ENCODE measurements at regions not wholly inside any gene's neighbourhood (a gene's known extent, or its start where the extent isn't known, plus 50 kb on each side); places are given as distances from the start of the nearest gene placed in this dataset.
A peak's percentile ranks its signal among the peaks of the same experiment; 100 is the strongest.

GRCh38 chr3:193829781-193830180 is 236.8 kb downstream of the OPA1 start:
- DNase-seq, result no peak

DNA sequence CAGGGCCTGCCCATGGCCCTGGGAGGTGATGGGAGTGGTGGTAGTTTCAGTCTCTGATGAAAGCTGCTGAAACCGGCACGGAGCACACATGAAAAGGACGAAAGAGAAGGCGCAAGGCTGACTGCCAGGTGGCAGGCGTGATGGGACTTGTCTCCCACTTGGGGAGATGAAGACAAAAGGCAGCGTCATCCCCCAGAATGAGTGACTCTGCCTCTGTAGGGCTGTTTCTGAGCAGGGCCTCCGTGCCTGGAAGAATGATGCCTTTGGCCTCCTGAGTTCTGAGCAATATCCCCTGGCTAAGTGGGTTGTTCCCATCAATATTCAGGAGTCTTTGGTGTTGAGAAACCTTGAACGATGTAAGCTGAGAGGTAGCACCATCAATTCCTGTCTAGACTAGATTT is 237.8 kb downstream of the OPA1 start:
- no peak for DNase-seq

DNA sequence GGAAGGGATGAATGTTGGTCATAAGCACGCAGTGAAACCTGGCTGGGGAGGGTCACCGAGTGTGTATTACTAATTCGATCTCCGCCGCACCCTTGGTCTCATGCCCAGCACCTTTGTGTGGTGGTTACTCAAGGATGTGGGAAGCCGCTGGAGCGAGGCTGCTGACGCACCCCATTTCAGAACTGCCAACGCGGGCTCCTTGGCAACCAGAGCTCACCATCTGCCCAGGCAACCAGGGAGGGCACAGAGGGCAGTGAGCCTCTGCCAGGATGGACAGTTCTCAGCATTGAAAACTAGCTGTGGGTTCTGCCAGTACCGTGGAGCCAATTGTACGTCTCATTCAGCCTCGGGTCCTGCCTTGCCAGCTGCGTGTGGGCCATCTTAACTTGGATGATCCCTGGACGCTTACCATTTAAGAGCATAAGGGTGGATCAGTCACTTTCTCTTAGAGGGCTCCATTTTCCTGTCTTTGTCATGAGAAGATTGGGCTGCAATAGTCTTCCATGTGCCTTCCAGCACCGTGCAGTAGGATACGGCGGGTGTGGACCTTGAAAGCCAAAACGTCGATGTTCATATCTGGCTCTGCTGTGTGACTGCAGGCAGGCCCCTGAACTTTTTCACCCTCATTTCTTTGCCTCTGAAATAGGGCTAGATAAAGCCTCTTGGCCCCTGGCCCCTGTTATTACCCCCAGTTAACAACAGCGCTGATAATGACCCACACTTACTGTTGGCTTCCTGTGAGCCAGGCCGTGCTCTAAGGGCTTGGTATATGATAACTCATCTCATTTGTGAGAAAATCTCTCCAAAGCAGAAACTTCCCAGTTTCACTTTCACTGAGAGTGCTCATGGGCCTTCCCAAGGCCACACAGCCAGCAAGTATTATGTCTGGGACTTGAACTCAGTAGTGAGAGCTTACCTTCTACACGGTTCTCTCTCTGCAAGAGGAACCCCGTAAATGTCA is 238.8 kb downstream of the OPA1 start:
- DNase-seq, result peak; percentile 9

GRCh38 chr3:193832833-193833413 is 239.9 kb downstream of the OPA1 start:
- no peak for DNase-seq

DNA sequence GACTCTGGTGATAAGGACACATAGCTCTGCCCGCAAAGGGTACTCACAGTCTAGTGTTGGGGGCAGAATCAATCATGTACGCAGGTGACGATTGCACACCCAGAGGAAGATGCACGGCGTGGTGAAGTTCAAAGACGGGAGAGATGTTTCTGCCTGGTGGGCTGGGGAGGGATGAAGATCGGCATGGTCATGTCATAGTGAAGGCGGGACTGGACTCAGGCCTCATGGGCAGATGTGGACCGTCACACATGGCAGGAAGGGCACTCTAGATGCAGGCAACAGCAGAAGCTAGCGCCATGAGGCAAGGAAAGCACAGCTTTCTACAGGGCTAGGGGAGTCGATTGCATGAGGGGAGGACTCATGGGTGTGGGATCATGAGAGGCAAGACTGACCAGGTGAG is 240.6 kb downstream of the OPA1 start:
- DNase-seq, result no peak

- no peak for DNase-seq
Observed at GRCh38 chr3:193835414-193835813, 242.4 kb downstream of the OPA1 start.

GRCh38 chr3:193836511-193836910 is 243.5 kb downstream of the OPA1 start:
- no peak for DNase-seq

- no peak for DNase-seq
Observed at GRCh38 chr3:193836918-193837317, 243.9 kb downstream of the OPA1 start.

DNA sequence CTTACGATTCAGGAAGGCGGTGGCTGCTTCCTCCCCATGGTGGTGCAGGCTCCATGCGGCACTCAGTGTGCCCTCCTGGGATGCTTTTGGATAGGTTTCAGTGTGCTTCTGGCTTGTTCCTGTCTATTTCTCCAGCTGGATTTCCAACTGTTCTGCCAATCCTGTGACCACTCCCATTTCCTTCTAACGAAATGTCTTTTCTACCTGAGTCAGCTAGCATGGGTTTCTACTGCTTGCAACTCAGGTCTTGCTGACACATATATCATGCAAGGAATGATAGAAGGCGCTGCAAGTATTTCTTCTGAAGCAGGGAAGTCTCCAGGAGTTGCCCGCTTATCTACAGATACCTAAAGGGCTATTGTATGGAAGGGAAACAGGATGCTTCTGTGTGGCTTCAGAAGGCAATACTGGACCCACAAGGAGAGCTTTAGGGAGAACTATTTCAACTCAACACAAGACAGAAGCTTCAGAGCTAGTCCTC is 244.4 kb downstream of the OPA1 start:
- DNase-seq, result no peak

- DNase-seq, result no peak
Observed at GRCh38 chr3:193840111-193840641, 247.2 kb downstream of the OPA1 start.

DNA sequence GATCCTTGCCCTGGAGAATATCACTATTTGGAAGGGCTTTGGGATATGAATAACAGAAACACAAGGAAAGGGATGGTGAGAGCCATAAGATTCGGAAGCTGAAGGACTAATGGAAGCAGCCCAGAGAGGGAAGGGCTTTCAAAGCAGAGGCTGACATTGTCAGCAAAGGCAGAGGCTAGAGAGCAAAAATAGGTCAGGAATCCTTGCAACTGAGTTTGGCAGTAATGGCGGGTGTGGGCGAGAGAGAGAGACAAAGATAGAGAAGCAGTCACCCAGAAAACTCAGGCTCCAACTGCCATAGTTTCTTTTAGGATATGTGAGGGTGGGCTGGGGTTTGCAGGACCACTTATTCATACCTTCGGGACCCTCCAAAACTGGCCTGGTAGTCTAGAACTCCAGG is 248.6 kb downstream of the OPA1 start:
- no peak for DNase-seq

GRCh38 chr3:193842029-193842798 is 249.2 kb downstream of the OPA1 start:
- DNase-seq, result peak; percentile 12

DNA sequence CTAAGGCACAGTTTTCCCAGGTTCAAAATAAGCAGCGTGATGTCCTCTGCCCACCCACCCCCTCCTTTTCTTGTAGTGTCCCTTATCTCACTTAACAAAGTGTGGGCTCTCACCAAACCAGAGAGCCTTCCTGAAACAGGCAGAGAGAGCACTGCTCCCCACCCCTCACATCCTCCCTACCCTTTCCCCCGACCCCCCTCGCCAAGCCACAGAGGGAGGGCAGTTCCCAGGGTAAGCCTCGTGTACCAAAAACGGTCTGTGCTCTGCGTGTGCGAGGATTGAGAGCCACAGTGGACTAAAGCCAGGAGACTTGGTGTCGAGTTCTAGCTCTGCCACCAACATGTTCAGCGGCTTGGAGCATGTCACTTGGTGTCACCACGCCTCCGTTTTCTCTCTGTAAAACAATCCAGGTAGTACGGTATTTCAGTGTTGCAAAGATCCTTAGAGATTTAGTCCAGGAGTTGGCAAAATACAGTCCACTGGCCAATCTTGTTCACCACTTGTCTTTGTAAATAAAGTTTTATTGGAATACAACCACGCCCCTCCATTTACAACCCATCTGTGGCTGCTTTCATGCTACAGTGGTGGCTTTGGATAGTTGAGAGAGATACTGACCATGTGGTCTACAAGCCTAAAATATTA is 249.9 kb downstream of the OPA1 start:
- DNase-seq, result no peak

DNA sequence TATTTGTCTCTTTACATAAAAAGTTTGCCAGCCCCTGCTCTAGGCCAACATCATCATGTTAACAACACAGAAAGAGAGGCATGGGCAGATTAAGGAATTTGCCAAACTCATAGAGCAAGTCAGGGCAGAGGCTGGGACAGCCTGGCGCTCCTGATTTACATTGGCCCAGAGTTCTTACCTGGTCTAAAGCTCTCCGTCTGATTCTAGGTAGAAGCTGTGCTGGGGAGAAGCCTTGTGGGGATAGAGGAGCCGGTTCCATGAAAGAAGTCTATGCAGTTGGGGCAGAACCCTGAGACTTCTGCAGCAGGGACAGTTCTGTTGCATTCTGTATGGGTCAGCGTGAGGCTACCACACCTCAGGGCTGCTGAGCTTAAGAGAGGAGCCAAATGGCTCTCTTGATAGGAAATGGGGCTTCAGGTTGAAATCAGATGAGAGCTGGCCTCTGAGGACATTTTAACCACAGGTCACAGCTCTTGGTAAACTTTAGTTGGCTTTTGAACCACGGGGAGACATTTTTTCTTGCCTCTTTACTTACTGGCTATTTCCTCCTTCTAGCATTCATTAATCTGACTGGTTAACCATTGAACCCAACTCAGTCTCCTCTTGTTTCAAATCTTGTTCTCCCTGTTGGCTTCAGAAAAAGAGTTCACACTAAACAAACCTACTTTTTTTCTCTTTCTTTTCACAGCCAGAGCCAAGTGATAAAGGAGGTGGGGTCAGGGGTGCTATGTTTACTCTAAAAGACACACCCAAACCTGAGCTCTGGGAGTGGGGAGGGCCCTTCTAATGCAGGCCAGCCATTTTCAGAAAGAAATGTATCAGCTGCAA is 250.7 kb downstream of the OPA1 start:
- DNase-seq, result no peak

DNA sequence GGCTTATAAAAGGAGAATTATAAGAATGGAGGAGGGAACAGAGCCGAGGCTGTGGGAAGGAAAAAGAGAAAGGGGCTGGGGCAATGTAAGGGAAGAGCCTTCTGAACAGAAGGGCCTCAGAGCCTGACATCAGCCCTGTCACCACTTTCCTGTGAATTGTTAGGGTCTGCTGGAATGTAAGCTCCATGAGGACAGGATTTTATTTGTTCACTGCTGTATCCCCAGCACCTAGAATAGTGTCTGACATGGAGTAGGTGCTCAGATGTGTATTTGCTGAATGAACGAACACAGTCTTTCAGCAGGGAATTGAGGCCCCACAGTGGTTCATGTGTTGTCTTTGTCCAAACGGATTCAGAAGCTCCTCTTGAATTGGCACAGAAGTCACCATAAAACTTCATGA is 251.5 kb downstream of the OPA1 start:
- DNase-seq, result no peak

DNA sequence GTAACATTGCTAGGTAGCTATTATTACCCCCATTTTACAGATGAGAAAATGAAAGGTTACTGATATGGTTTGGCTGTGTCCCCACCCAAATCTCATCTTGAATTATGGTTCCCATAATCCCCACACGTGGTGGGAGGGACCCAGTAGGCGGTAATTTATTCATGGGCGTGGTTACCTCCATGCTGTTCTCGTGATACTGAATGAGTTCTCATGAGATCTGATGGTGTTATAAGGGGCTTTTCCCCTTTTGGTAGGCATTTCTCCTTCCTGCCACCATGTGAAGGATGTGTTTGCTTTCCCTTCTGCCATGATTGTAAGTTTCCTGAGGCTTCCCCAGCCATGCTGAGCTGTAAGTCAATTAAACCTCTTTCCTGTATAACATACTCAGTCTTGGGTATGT is 252.1 kb downstream of the OPA1 start:
- no peak for DNase-seq

DNA sequence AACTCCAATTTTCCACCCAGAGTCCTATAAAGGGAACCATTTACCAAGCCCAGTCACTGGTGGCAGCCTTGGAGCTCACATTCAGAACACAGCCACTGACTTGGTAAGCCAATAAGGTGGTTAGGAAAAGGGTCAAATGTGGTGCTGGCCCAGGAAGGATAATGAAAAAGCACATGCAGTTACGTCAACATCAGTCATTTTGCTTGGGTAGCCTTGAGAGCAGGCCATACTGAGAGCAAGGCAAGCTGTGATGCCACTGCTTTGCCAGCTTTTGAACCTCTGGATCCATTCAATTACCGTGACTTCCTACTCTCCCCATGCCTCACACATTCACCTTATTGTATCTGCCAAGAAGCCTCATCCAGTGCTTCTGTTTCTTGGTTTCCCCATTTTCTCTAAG is 253.6 kb downstream of the OPA1 start:
- no peak for DNase-seq

DNA sequence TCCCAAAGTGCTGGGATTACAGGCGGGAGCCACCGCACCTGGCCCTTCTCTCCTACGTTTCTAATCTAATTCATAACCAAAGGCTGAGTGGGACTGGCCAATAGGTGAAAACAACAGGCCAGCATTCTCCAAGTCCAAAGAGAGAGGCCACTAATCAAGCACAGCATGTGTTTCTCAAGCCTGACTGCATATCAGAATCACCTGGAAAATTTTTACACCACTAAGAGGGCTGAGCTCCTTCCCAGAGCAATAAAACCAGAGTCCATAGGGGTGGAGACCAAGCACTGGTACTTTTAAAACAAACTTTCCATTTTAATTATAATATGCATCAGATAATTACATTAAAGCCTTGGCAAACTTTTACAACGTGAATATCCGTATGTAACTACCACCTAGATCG is 254.4 kb downstream of the OPA1 start:
- no peak for DNase-seq

- no peak for DNase-seq
Observed at GRCh38 chr3:193848547-193848946, 255.5 kb downstream of the OPA1 start.

DNA sequence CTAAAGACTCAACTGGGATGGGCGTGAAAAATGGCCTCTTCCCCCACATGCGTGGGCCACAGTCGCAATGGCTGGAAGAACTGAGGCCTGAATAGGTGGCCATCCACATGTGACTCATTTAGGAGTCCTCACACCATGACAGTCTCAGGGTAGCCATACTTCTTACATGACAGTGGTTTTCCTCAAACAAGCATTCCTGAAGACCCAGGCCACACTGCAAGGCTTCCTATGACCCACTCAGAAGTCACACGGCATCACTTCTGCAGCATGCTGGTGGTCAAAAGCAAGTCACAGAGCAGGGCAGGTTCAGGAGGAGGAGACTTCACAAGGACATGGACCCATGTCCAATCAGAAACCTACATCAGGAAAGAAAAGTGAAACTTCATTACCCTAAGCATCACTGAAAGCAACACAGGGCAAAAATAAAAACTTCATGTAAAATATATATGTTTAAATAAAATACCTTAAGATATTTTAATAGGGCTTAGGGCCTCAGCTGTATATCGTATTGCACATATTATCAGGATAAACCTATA is 257.1 kb downstream of the OPA1 start:
- DNase-seq, result no peak

GRCh38 chr3:193851428-193851847 is 258.4 kb downstream of the OPA1 start:
- DNase-seq, result no peak

All from CD4-positive, alpha-beta T cell treated with Interleukin-17A for 1 hour (primary cell).